K562 (cell line): ENCODE measurements at regions not wholly inside any gene's neighbourhood (a gene's known extent, or its start where the extent isn't known, plus 50 kb on each side); places are given as distances from the start of the nearest gene placed in this dataset.

Experiments
- ARHGAP35 ChIP-seq: fragments of 450-650 bp; IDR thresholded peaks from 2 replicates; pipeline ENCODE4 v1.6.1; 2018; ENCODE audit not compliant: partially characterized antibody
- BACH1 ChIP-seq: fragments of 200-800 bp; sonication (Bioruptor generic); IDR thresholded peaks from 2 replicates; pipeline ENCODE4 v1.6.1; 2016; ENCODE audit warnings: missing genetic modification characterization, missing compliant biosample characterization
- BRCA1 ChIP-seq, 2 experiments: fragments of 450-650 bp in 1 of 2; sonication (generic) in 1 of 2; formaldehyde crosslinking in 1 of 2; IDR thresholded peaks; 2 replicates each; pipeline versions ENCODE4 v1.5.0 to v1.6.1; 2017 to 2020; ENCODE audit warnings: mild to moderate bottlenecking in 1 of 2, missing genetic modification reagents in 1 of 2
- FOXK2 ChIP-seq, 2 experiments: fragments of 450-650 bp; IDR thresholded peaks in 1 of 2; conservative IDR thresholded peaks in 1 of 2; 2 replicates each; pipeline ENCODE4 v1.6.1; 2016; ENCODE audit warnings: low read depth in 2 of 2, mild to moderate bottlenecking in 1 of 2
- HNRNPH1 ChIP-seq: fragments of 200-400 bp; formaldehyde crosslinking; optimal IDR thresholded peaks from 2 replicates; pipeline ENCODE3; 2017; ENCODE audit warnings: low read depth, mild to moderate bottlenecking, low read length, moderate library complexity
- KAT2B ChIP-seq: IDR thresholded peaks from one replicate; pipeline ENCODE4 v1.6.1; 2012; ENCODE audit warnings: low read depth, mild to moderate bottlenecking, control low read depth, inconsistent platforms, low read length, moderate library complexity
- NR2C2 ChIP-seq, 2 experiments: fragments of 200-800 bp in 1 of 2; sonication (Bioruptor generic) in 1 of 2; sonication (generic) in 1 of 2; formaldehyde crosslinking in 1 of 2; IDR thresholded peaks; 2 replicates each; pipeline versions ENCODE4 v1.6.1 to v1.8.0; 2016 to 2022; ENCODE audit warnings: mild to moderate bottlenecking in 1 of 2, missing compliant biosample characterization in 1 of 2, missing genetic modification characterization in 1 of 2, missing genetic modification reagents in 1 of 2
- POLR2G ChIP-seq: fragments of 200-400 bp; formaldehyde crosslinking; IDR thresholded peaks from 2 replicates; pipeline ENCODE4 v1.6.1; 2017; ENCODE audit warnings: low read depth, mild to moderate bottlenecking, antibody characterized with exemption, low read length, moderate library complexity
- TAF7 ChIP-seq: fragments of 450-650 bp; IDR thresholded peaks from 2 replicates; pipeline ENCODE4 v1.6.1; 2016; ENCODE audit warnings: missing genetic modification characterization, missing compliant biosample characterization
- TRIM24 ChIP-seq, 2 experiments: fragments of 450-650 bp; IDR thresholded peaks; 2 replicates each; pipeline ENCODE4 v1.6.1; 2016
- YBX1 ChIP-seq: fragments of 450-650 bp; IDR thresholded peaks from 2 replicates; pipeline ENCODE4 v1.7.1; 2016; ENCODE audit warnings: mild to moderate bottlenecking
- ZKSCAN1 ChIP-seq: fragments of 150-350 bp; IDR thresholded peaks from 2 replicates; pipeline ENCODE4 v1.6.1; 2016; ENCODE audit warnings: low read depth, low read length
- ZKSCAN8 ChIP-seq: fragments of 200-800 bp; sonication (Bioruptor generic); IDR thresholded peaks from 2 replicates; pipeline ENCODE4 v1.6.1; 2016; ENCODE audit warnings: missing genetic modification characterization, missing compliant biosample characterization
- ZNF143 ChIP-seq: sonication (generic); formaldehyde crosslinking; IDR thresholded peaks from 2 replicates; pipeline ENCODE4 v1.9.0; 2022; ENCODE audit warnings: mild to moderate bottlenecking, missing genetic modification reagents
- ZNF175 ChIP-seq: fragments of 200-800 bp; sonication (Bioruptor generic); IDR thresholded peaks from 2 replicates; pipeline ENCODE4 v1.6.1; 2016; ENCODE audit warnings: low read depth, mild to moderate bottlenecking, missing genetic modification characterization, missing compliant biosample characterization
- ZNF444 ChIP-seq: fragments of 250-450 bp; sonication (Bioruptor Pico); IDR thresholded peaks from 2 replicates; pipeline ENCODE4 v1.4.0; 2020; ENCODE audit warnings: mild to moderate bottlenecking, moderate library complexity
- ZNF551 ChIP-seq: fragments of 250-450 bp; sonication (Bioruptor Pico); IDR thresholded peaks from 2 replicates; pipeline ENCODE4 v1.5.0; 2021; ENCODE audit warnings: mild to moderate bottlenecking, moderate library complexity
- ZNF785 ChIP-seq: fragments of 250-450 bp; sonication (Bioruptor Pico); IDR thresholded peaks from 2 replicates; pipeline ENCODE4 v1.4.0; 2020; ENCODE audit warnings: mild to moderate bottlenecking
- ZNF830 ChIP-seq: fragments of 250-450 bp; sonication (Bioruptor Pico); IDR thresholded peaks from 2 replicates; pipeline ENCODE4 v1.5.0; 2021; ENCODE audit warnings: mild to moderate bottlenecking
- TF ChIP-seq, protein P1 (sequence below): fragments of 250-450 bp; sonication (Bioruptor Pico); IDR thresholded peaks from 2 replicates; pipeline ENCODE4 v1.4.0; 2020; ENCODE audit warnings: mild to moderate bottlenecking, moderate library complexity
- TF ChIP-seq, protein P2 (sequence below), 2 experiments: fragments of 450-650 bp in 1 of 2; sonication (generic) in 1 of 2; formaldehyde crosslinking in 1 of 2; IDR thresholded peaks in 1 of 2; conservative IDR thresholded peaks in 1 of 2; 2 replicates each; pipeline versions ENCODE4 v1.6.1 to v1.8.1; 2016 to 2023; ENCODE audit warnings: mild to moderate bottlenecking in 2 of 2, moderate library complexity in 2 of 2, inconsistent platforms in 1 of 2, missing genetic modification reagents in 1 of 2
- TF ChIP-seq, protein P3 (sequence below): fragments of 450-650 bp; IDR thresholded peaks from 2 replicates; pipeline ENCODE4 v1.6.1; 2016

DNA sequence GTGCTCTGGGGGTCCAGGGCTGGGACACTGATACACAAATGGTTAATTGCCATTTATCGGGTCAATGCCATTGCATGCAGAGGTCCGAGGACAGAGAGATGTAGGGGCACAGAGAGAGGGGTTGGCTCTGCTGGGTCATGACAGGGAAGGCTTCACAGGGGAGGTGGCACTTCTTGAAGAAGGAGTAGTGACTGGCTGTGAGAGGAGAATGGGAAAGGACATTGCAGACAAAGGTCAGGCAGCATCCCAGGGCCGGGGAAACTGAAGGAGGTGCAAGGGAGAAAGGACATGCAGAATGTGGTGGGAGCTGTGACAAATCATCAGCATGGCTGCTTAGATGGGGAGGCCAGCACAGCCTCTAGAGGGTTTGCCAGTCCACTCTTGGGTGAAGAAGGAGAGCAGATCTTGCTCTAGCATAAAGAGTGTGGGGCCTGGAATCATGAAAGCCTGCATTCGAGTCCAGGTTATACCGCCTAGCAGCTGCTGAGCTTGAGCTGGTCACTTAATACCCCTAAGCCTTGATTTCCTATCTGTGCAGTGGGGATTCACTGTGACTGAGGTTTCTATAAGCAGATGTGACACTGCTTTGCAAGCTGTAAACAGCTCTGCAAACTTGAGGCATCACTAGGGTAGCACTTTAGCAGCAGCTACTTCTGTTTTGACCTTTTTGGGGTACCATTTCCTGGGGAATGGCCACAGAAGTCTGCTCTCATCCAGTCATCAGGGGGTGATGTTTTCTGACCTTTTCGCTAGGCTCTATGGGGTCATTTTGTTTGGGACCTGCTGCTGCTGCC lies 59.2 kb upstream of the EPS8L3 start (continued):
- TF ChIP-seq, protein P1, sequence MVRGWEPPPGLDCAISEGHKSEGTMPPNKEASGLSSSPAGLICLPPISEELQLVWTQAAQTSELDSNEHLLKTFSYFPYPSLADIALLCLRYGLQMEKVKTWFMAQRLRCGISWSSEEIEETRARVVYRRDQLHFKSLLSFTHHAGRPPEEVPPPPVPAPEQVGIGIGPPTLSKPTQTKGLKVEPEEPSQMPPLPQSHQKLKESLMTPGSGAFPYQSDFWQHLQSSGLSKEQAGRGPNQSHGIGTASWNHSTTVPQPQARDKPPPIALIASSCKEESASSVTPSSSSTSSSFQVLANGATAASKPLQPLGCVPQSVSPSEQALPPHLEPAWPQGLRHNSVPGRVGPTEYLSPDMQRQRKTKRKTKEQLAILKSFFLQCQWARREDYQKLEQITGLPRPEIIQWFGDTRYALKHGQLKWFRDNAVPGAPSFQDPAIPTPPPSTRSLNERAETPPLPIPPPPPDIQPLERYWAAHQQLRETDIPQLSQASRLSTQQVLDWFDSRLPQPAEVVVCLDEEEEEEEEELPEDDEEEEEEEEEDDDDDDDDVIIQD: no peak
- TF ChIP-seq POLR2G (no peak), TRIM24 (IDR thresholded peaks at IDR 0.05) (0 out of 4 replicates have a peak, but pooled peaks of 1 of the 2 experiments have one; percentile 6), KAT2B (no peak), BRCA1 (IDR thresholded peaks at IDR 0.05) (no peak), BRCA1 (CRISPR knock-in tag; IDR thresholded peaks at IDR 0.05) (peak; percentile 28; the same call in 1 of the 2 replicates), BACH1 (tag) (0 out of 2 replicates have a peak, but pooled peaks have one; percentile 31), ARHGAP35 (no peak), HNRNPH1 (no peak), TAF7 (tag) (no peak), ZNF444 (CRISPR knock-in tag) (no peak), ZNF175 (no peak), NR2C2 (CRISPR knock-in tag; IDR thresholded peaks at IDR 0.05) (no peak), NR2C2 (tag; IDR thresholded peaks at IDR 0.05) (peak; percentile 77), FOXK2 (conservative IDR thresholded peaks at IDR 0.05 in 1 of 2, IDR thresholded peaks at IDR 0.05 in 1 of 2; ENCODE audit: low read depth in 2 of 2) (0 out of 4 replicates have a peak, but pooled peaks of 1 of the 2 experiments have one; percentile 18), ZKSCAN8 (peak; percentile 49; the same call in 1 of the 2 replicates), ZNF143 (no peak), ZNF785 (CRISPR knock-in tag) (no peak), ZNF830 (CRISPR knock-in tag) (0 out of 2 replicates have a peak, but pooled peaks have one; percentile 23), ZNF551 (no peak), ZKSCAN1 (no peak), YBX1 (no peak)
- TF ChIP-seq, protein P2, sequence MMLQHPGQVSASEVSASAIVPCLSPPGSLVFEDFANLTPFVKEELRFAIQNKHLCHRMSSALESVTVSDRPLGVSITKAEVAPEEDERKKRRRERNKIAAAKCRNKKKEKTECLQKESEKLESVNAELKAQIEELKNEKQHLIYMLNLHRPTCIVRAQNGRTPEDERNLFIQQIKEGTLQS (IDR thresholded peaks at IDR 0.05): no peak
- TF ChIP-seq, protein P2 (CRISPR knock-in tag; conservative IDR thresholded peaks at IDR 0.05): no peak
- TF ChIP-seq, protein P3, sequence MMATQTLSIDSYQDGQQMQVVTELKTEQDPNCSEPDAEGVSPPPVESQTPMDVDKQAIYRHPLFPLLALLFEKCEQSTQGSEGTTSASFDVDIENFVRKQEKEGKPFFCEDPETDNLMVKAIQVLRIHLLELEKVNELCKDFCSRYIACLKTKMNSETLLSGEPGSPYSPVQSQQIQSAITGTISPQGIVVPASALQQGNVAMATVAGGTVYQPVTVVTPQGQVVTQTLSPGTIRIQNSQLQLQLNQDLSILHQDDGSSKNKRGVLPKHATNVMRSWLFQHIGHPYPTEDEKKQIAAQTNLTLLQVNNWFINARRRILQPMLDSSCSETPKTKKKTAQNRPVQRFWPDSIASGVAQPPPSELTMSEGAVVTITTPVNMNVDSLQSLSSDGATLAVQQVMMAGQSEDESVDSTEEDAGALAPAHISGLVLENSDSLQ: no peak
- TF ChIP-seq, all 486 proteins: peak for 25
